EL (cell line): ENCODE measurements at regions not wholly inside any gene's neighbourhood (a gene's known extent, or its start where the extent isn't known, plus 50 kb on each side); places are given as distances from the start of the nearest gene placed in this dataset.
"Not testable (repeated sequence)": the region's sequence is repeated elsewhere in the genome, so short reads cannot be mapped to it uniquely, and the experiment has no call there.

Source experiments
- DNase-seq: peaks from one replicate; pipeline ENCODE4 v3.0.0-alpha.2; 2016

DNA sequence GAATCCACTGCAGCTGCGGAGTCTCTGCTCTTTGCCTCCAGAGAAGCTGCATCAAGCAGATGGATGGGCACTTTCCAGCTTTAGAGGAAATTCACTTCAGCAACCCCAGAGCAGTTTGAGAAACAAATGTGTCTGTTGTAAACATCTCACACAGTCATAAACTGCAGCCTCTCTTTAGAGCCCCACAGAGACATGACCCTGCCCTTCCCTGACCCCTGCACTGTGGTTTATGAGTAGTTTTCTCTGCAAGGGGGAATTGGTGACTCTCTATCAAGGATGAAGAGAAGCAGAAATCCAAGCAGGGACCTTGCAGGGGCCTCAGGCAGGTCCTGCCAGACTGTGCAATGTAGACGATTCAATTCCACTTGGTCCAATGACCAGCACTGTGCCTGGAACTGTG is 160.2 kb downstream of the SH2D4B start:
- no peak for DNase-seq

GRCh38 chr10:80699602-80700039 is 161.9 kb downstream of the SH2D4B start:
- DNase-seq: peak; percentile 54

- DNase-seq: no peak
Observed at GRCh38 chr10:80700252-80700651, 162.6 kb downstream of the SH2D4B start.

DNA sequence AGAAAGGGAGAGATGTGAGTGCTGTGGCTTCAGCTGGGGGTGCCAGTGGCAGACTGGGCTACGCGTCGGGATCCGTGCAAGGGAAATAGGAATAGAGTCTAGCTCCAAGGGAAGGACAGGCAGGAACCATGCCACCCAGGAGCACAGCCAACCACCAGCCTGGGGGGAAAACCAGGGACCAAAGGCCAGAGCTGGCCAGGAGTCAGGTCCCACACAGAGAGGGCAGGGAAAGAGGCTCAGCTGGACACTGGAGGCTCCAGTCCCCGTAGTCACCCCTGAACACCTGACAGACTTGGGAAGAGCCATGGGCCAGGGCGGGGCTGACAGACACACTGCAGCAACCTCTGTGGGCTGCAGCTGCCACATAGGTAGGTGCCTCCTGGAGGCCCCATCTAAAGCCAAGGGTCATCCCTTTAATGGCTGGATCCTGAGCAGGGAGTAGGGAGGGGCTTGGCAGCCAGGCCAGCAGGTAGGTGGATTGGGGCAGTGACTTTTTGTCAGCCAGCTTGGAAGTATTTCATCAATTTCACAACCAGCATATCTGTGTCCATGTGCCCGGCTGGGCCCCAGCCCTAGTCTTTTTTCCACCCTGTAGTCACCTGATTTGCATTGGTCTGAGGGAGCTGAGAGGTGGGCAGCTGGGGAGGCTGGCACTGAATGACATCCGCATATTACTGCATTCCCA is 163.2 kb downstream of the SH2D4B start:
- no peak for DNase-seq

DNA sequence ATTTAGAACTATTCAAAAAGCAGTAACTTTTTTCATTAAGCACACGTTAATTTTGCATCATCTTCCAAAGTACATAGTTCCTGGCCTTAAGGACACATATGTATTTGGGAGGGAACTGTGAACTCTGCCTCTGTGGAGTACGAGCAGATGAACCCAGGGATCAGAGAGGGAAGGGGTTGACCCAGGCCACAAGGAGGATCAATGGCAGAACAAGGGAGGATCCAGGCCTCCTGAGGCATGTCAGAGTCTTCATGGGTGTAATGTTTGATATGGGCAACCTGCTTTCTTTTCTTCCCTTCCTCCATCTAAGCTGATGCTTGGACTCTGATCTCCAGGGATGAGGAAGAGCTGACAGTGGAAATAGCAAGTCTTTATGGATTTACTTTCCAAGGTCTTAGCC is 164.0 kb downstream of the SH2D4B start:
- DNase-seq: no peak

- DNase-seq: no peak
Observed at GRCh38 chr10:80702143-80702542, 164.4 kb downstream of the SH2D4B start.

DNA sequence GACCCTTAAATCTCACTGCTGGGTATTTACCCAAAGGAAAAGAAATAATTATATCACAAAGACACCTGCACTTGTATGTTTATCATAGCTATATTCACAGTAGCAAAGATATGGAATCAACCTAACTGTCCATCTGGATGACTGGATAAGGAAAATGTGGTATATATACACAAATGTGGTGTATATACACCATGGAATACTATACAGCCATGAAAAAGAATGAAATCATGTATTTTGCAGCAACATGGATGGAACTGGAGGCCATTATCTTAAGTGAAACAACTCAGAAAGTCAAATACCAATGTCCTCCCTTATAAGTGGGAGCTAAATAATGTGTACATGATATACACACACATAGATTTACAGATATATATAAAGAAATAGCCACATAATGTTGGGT is 168.2 kb downstream of the SH2D4B start:
- no peak for DNase-seq

- no peak for DNase-seq
Observed at GRCh38 chr10:80708185-80708584, 170.5 kb downstream of the SH2D4B start.

DNA sequence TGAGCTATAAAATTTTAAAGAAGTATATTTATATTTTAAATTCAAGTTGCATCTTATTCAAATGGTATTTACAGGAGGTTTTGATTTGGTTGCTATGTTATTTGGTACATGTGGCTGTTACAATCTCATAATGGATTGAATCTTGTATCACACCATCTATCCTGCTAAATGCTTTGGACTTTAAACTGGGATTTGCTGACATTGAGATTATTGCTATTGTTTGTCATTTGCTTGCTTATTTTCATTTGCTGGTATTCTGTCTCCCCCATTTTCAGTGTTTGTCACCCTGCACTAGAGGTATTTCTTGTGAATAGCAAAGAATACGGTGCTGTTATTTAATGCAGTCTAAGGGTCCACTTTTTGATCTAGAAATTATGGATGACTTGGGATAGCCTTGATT is 171.1 kb downstream of the SH2D4B start:
- no peak for DNase-seq

DNA sequence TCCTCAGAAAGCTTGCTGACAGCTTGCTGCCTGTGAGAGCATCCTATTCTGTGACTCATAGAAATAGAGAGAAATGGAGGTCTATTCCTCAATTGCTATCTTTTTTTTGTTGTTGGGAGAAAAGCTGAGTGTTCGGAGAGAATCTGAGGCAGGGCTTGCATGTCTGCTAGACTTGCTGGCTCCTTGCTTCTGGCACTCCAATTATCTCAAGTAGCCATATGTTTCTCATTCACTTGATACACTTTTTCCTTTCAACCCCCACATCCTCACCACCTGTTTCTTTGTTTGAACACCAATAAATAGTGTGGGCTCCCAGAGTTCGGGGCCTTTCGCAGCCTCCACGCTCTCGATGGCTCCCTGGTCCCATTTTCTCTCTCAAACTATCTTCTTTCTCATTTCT is 172.2 kb downstream of the SH2D4B start:
- no peak for DNase-seq

DNA sequence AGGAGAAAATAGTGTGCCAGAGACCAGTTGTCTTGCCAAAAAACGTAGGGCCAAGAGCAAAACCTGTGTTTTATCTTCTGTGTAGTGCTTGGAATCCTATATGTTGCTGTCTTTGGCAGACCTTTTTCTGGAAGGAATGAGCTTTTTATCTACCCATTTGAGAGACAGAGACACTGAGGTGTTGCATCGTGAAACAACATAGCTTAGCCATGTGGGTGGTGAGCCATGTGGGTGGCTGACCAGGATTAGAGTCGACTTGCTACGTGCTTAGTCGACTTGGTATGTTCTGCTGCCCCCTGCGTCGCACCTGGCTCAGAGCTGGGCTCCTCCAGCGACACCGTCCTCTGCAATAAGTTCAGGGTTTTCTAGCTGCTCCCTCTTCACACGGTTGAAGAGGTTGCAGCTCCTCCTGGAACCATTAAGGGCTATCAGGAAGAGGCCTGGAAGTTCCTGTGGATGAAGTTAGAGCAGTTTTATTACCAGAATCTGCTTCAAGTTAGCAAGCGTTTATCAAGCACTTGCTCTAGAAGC is 175.8 kb downstream of the SH2D4B start:
- no peak for DNase-seq

GRCh38 chr10:80714566-80714965 is 176.9 kb downstream of the SH2D4B start:
- no peak for DNase-seq

DNA sequence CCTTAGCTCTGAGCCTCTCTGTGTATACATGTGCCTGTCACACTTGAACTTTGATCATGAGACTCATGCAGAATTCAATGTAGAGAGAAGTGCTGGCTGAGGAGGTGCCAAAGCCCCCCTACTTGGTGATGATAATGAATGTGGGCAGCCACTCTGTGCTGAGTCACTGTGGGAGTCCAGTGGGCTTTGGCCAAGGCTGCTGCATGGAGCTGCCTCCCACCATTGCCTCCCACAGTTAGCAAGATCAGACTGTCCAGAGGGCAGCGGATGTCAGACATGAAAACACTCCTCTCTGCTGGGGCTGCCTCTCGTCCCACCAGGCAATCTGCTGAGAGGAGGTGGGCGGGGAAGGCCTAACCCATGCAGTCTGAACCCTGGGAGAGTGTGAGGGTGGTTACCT is 180.3 kb downstream of the SH2D4B start:
- no peak for DNase-seq

- no peak for DNase-seq
Observed at GRCh38 chr10:80719935-80720334, 182.2 kb downstream of the SH2D4B start.

GRCh38 chr10:80720549-80720948 is 182.8 kb downstream of the SH2D4B start:
- no peak for DNase-seq

- DNase-seq: not testable (repeated sequence)
Observed at GRCh38 chr10:80728354-80728753, 190.7 kb downstream of the SH2D4B start.

- DNase-seq: no peak
Observed at GRCh38 chr10:80729896-80730295, 192.2 kb downstream of the SH2D4B start.

DNA sequence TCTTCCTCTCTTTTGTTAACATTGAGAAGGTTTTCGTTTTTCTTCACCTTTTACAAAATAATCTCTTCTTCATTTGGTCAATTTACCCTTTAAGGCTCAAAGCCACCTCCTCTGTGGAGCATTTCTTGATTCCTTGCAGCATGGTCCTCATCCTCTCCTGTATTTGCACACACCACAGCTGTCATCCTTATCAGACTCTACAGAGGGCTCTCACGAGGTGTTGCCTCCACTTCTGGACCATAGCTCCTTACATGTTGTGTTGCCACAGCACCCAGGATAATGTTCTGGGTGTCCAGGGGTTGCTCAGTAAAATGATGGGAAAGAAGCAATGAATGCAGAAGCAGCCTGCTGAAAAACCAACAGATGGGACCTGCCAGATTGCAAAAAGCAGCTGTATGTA is 192.8 kb downstream of the SH2D4B start:
- DNase-seq: no peak

DNA sequence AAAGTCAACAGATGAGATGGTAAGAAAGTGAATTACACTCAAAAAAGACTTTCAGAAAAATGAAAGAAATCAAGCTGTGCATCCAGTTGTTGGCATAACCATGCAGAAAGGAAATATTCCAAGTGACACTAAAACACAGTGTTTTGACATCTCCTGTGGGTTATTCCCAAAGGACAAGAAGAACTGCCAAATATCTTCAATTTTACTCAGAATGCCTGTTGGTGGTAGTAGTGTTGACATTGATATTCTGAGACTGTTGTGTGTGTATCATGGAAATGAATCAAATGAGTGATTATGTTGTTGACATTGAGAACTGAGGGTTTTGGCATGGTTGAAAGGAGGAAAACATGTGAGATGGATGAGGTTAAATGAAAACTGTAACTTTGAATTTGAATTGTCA is 196.9 kb downstream of the SH2D4B start:
- no peak for DNase-seq

- DNase-seq: no peak
Observed at GRCh38 chr10:80737209-80737608, 199.5 kb downstream of the SH2D4B start.

GRCh38 chr10:80739328-80739727 is 201.6 kb downstream of the SH2D4B start:
- no peak for DNase-seq

DNA sequence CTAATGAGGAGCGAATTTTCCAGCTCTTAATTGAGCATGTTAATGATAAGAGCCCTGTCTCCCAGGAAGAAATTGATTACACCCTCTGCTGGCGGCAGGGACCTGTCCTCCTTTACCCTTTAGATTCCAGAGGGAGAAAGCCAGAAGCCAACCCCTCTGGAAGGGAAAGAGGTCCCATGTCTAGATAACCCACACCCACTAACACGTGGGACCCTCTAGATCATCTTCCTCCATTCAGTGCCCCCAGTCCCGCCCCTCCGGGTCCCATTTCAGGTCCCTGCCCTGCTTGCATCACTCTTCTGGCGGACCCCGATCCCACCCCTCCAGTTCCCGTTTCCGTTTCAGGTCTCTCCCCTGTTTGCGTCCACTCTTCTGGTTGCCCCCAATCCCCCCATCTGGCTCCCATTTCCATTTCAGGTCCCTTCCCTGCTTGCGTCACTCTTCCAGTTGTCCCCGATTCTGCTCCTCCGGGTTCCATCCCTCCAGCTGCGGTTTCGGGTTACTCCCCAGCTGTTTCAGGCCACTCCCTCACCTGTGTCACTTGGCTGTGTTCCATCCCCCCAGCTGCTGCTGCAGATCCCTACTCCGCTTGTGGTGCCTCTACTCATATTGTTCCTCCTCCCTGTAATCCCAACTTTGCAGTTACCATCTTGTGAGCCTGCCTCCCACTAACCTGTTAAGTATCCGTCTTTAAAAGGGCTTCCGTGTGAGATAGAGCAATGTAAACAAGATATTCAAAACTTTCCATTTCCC is 202.4 kb downstream of the SH2D4B start:
- DNase-seq: no peak

DNA sequence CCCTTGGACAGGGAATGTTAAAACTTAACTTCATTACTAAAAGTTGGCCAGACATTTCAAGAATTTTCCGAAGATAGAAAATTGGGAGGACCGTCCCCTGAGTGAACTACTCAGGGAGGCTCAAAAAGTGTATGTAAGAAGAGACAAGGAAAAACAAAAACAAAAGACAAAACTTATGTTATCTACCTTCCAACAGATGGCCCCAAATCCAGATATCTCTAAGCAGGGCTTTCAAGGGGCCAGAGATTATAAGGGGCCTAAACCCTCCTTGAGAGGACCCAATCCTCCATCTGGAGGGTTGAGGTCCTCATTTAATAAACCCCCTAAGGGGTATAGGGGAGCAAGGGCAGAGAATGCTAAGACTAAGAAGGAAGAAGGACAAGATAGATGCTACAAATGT is 203.6 kb downstream of the SH2D4B start:
- no peak for DNase-seq

GRCh38 chr10:80750268-80750667 is 212.6 kb downstream of the SH2D4B start:
- DNase-seq: no peak
